LNCAP (cell line): ENCODE measurements at regions not wholly inside any gene's neighbourhood (a gene's known extent, or its start where the extent isn't known, plus 50 kb on each side); places are given as distances from the start of the nearest gene placed in this dataset.

Experiments
- CTCF ChIP-seq: fragments of 450-650 bp; IDR thresholded peaks from 2 replicates; pipeline ENCODE4 v1.5.1; 2017; ENCODE audit warnings: mild to moderate bottlenecking

GRCh38 chr3:144167634-144168033, 196.0 kb downstream of the DIPK2A start:
- no peak for TF ChIP-seq CTCF

DNA sequence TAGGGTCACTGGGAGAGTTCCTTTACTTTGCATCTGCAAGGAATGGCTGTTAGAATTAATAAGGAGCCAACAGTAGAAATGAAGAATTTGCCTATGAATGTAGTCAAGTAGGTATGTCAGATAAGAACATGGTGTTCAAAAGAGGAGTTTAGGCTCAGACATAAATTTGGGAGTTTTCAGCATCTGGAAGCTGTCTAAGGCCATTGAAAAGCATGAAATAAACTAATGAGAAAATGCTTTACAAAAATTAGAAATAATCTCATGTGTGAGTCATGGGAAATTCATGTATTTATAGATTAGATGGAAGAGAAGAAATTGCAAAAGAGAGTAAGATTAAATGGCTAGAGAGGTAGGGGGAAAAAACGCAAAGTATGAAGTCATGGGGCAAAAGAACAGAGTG, 201.9 kb downstream of the DIPK2A start:
- TF ChIP-seq CTCF: no peak

DNA sequence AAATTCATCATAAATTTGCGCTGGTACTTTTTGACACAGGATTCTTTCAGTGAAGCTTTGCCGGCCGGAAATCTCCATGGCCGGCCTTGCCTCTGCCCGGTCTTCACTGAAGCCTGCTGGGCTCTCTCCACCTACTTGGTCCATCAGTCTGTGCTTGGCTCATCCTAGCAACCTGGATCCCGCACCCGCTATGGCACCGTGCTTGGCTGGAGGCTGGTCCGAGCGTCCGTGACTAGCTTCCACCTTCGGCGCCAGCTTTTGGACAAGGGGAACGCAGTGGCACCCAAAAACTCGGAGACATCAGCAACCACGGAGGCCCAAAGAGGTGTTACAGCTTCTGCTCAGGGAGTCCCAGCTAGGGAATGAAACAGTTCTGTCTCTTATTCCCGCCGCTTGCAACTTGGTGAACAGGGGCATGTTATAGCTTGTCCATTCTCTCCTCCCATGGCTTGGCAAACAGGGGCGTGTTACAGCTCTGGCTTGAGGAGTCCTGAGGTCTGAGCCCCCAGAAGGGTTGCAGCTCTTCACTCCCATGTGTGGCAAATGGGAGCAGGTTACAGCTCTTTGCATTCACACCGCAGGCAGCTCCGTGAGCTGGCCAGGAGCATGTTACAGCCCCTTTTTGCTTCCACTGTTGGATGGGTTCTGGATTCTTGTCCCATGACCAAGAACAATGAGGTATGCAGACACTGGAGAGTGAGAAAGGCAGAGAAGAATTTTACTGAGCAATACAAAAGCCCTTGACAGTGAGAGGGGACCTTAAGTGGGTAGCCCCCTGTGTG, 204.2 kb downstream of the DIPK2A start:
- no peak for TF ChIP-seq CTCF

- no peak for TF ChIP-seq CTCF
Observed at GRCh38 chr3:144177649-144178048, 206.0 kb downstream of the DIPK2A start.

GRCh38 chr3:144178607-144179006, 207.0 kb downstream of the DIPK2A start:
- TF ChIP-seq CTCF: no peak

- no peak for TF ChIP-seq CTCF
Observed at GRCh38 chr3:144181062-144181461, 209.4 kb downstream of the DIPK2A start.

DNA sequence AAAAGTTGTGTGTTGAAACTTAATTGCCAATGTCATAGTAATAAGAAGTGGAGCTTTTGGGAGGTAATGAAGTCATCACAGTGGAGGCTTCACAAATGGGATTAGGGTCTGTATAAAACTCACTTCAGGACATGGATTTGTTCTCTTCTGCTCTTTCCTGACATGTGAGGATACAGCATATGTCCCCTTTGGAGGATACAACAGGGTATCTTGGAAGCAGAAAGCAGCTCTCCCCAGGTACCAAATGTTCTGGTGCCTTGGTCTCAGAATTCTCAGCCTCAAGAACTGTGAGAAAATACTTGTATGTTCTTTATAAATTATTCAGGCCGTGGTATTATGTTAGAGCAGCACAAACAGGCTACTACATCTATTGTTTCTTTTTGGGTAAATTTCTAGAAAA, 210.9 kb downstream of the DIPK2A start:
- TF ChIP-seq CTCF: no peak

- no peak for TF ChIP-seq CTCF
Observed at GRCh38 chr3:144185276-144185675, 213.7 kb downstream of the DIPK2A start.
